ENCODE measurements at regions not wholly inside any gene's neighbourhood (a gene's known extent, or its start where the extent isn't known, plus 50 kb on each side); places are given as distances from the start of the nearest gene placed in this dataset.

GRCh38 chr11:116062490-116063171 is 558.4 kb upstream of the CADM1 start:
- TF ChIP-seq, protein P1, sequence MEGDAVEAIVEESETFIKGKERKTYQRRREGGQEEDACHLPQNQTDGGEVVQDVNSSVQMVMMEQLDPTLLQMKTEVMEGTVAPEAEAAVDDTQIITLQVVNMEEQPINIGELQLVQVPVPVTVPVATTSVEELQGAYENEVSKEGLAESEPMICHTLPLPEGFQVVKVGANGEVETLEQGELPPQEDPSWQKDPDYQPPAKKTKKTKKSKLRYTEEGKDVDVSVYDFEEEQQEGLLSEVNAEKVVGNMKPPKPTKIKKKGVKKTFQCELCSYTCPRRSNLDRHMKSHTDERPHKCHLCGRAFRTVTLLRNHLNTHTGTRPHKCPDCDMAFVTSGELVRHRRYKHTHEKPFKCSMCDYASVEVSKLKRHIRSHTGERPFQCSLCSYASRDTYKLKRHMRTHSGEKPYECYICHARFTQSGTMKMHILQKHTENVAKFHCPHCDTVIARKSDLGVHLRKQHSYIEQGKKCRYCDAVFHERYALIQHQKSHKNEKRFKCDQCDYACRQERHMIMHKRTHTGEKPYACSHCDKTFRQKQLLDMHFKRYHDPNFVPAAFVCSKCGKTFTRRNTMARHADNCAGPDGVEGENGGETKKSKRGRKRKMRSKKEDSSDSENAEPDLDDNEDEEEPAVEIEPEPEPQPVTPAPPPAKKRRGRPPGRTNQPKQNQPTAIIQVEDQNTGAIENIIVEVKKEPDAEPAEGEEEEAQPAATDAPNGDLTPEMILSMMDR (IDR thresholded peaks at IDR 0.05): no peak
- TF ChIP-seq EZH2 (IDR thresholded peaks at IDR 0.05): no peak
